AG20443 (cell line): ENCODE measurements at regions not wholly inside any gene's neighbourhood (a gene's known extent, or its start where the extent isn't known, plus 50 kb on each side); places are given as distances from the start of the nearest gene placed in this dataset.
A peak's percentile ranks its signal among the peaks of the same experiment; 100 is the strongest.

ENCODE experiments used
- DNase-seq: peaks from one replicate; pipeline ENCODE4 v3.0.0; 2012; ENCODE audit warnings: low spot score, mixed read lengths

DNA sequence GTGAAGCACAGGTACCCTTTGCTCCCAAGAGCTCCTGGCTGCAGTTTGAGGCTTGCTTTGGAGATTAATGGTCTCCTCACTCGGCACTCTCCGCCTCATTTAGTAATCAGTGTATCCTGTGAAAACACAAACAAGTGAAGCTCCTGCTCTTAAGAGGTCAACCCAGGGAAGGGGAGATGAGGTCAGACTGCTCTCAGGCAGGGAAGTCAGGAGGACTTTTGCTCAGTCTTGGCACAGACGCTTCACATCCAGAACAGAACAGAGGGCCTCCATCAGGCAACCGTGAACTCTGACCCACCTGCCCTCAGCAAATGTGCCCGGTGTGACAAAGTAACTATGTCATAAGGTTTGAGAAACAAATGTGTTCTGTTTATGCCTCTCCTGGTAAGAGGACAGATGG is 428.8 kb upstream of the JARID2 start:
- DNase-seq: no peak

DNA sequence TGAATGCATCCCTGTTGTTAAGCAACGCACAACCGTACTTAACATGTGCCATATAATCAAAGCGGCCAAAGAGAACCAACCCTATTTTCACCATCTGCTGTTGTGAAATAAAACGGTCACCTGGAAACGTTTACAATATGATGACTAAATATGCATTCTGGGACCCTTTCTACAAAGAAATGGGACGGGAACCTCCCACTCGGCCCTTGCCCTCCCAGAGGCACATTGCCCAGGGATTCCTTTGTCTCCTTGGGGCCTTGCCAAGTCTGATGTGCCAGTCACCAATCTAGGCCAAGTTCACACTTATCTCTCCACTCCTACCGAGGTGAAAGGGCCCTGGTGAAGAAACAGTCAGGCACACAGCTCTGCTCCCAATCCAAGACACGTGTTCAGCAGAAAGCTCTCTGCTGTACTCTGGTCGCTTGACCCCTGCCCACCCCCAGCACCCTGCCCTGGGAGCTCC is 427.4 kb upstream of the JARID2 start:
- DNase-seq: no peak

DNA sequence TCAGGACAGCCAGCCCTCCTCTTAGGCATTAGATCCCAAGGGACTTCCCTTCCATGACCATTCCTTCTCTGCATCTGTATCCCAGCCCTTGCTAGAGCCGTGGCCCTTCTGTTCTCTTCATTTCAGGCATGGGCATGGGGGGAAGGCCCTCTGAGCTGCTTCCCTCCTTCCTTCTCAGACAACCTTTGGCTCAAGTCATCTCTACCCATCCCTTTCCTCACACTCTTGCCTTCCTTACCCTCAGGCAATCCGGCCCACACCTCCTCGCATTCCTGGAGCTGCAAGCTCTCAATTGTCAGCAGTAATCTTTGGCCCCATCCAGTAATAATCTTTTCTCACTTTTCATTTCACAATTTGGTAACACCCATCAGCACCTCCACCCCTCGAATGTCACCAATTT is 426.9 kb upstream of the JARID2 start:
- no peak for DNase-seq

GRCh38 chr6:14819840-14820420 is 425.9 kb upstream of the JARID2 start:
- DNase-seq: no peak

GRCh38 chr6:14822012-14822553 is 423.8 kb upstream of the JARID2 start:
- no peak for DNase-seq

DNA sequence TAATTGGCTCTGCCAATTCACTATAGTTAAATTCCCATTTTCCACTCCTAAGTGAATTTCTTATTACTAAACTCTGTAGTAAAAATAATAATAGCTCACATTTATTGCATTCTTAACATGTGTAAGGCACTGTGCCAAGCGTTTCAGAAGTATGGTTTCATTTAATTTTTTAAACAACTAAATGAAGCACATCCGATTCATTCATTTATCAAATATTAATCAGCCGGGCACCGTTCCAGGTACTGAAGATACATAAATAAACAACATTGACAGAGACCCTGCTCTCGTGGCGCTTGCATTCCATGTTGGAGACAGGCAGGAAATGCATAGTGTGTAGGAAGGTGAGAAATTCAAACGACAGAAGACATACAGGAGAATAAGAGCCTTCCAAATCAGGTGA is 423.2 kb upstream of the JARID2 start:
- no peak for DNase-seq

DNA sequence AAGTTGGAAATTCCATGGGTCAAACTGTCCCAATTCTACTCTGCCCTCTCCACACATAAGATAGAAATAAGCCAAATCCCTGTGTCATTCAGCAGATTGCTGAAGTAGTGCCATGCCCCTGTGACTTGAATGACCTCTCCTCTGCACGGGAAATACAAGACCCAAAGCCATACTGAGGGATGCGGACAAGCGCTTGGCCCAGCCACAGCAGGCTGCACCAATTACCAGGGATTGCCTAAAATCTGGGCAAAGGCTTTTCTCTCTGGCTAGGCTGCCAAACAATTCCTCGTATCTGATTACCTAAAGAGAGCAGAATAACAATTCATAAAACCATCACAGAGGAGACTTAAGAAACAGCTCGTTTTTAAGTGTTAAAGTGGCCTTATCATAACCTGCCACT is 421.8 kb upstream of the JARID2 start:
- DNase-seq: peak; percentile 19

- DNase-seq: no peak
Measured at GRCh38 chr6:14824484-14825275, 421.2 kb upstream of the JARID2 start.

GRCh38 chr6:14826456-14826855 is 419.4 kb upstream of the JARID2 start:
- no peak for DNase-seq

DNA sequence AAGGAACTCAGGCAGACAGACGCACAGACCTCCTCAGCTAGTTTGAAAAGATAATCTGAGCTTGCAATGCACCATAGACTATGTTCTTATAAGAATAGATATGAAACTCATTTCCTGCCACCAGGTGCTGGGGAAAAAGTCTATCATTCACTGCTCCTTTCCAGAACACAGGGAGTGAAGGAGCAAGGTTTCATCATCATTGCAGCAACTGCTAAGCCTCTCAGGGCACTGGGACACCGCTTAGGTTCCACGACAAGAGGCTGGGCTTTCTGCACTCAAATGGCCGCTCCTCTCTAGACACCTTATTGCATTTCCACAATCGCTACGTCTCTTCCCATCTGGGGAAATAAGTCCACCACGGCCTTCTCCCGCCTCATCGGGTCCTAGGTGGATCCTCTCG is 418.5 kb upstream of the JARID2 start:
- DNase-seq: no peak

- DNase-seq: no peak
Measured at GRCh38 chr6:14828201-14828611, 417.7 kb upstream of the JARID2 start.

GRCh38 chr6:14831070-14831469 is 414.8 kb upstream of the JARID2 start:
- DNase-seq: no peak

GRCh38 chr6:14831937-14832336 is 413.9 kb upstream of the JARID2 start:
- DNase-seq: no peak

DNA sequence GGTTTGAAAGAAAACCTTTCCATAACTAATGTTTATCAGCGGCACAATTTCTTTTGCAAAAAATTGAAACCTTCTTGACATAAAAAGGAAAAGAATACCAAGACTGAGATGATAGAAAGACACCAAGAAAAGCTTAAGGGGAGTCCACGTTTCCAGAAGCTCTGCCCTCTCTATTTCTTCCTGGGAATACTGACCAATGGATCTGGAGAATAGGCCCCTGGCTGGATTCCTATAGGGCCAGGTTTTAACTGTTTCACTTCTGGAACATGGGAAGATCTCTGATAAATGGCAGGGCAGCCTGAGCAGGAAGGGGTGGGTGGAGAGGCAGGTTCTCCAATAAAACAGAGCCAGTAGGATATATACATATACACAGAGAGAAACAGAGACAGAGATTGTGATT is 413.4 kb upstream of the JARID2 start:
- no peak for DNase-seq

GRCh38 chr6:14834851-14835530 is 410.9 kb upstream of the JARID2 start:
- no peak for DNase-seq

DNA sequence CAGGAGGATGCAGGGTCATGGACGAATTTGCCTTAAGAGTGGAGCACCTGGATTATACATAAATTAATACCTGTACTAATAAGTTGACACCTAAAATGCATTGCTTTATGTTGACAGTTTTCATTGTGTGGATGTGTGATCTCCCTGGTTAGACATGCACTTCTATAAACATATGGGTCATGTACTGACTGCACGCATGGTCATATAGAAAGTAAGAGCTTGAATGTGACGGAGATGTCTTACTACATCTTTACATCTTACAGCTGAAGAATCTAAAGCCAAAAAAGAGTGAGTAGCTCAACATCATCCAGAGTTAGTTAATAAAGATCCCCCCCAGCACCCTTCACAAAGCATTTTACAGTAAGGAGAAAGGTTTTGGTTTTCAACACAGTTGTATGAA is 408.4 kb upstream of the JARID2 start:
- no peak for DNase-seq

GRCh38 chr6:14838133-14838583 is 407.7 kb upstream of the JARID2 start:
- DNase-seq: no peak

DNA sequence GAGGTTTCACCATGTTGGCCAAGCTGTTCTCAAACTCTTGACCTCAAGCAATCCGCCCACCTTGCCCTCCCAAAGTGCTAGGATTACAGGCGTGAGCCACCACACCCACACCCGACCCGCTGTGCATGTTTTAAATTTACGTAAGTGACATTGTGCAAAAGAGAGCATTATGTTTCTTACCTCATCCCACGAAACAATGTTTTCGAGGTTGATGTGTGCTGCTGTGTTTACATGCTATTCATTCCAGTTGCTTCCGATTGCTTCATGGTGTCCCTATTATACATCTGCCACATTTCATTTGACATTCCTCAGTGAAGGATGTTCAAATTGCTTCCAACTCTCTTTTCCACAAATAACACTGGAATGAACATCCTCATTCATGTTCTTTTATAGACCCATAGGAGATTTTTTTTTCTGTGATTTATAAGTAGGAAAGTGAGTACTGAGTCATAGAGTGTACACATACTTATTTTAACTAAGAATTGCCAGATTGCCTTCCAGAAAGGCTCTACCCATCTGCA is 403.9 kb upstream of the JARID2 start:
- DNase-seq: peak; percentile 80

- DNase-seq: no peak
Measured at GRCh38 chr6:14844411-14844810, 401.5 kb upstream of the JARID2 start.

- peak; percentile 39 for DNase-seq
Measured at GRCh38 chr6:14848019-14848418, 397.9 kb upstream of the JARID2 start.

GRCh38 chr6:14849185-14849584 is 396.7 kb upstream of the JARID2 start:
- no peak for DNase-seq

GRCh38 chr6:14851281-14851680 is 394.6 kb upstream of the JARID2 start:
- DNase-seq: peak; percentile 33

- no peak for DNase-seq
Measured at GRCh38 chr6:14852375-14852774, 393.5 kb upstream of the JARID2 start.
